ENCODE measurements at regions not wholly inside any gene's neighbourhood (a gene's known extent, or its start where the extent isn't known, plus 50 kb on each side); places are given as distances from the start of the nearest gene placed in this dataset.
A peak's percentile ranks its signal among the peaks of the same experiment; 100 is the strongest.

GRCh38 chr3:45332493-45332892, 55.9 kb upstream of the LARS2 start:
- DNase-seq (ENCODE audit: low read depth) (no peak), FAIRE-seq (no peak)
- no peaks in the 10 kb centered on the region for H3K36me3 ChIP-seq (ENCODE audit: control insufficient read depth, insufficient read depth, low read length)
- TF ChIP-seq, protein P1, sequence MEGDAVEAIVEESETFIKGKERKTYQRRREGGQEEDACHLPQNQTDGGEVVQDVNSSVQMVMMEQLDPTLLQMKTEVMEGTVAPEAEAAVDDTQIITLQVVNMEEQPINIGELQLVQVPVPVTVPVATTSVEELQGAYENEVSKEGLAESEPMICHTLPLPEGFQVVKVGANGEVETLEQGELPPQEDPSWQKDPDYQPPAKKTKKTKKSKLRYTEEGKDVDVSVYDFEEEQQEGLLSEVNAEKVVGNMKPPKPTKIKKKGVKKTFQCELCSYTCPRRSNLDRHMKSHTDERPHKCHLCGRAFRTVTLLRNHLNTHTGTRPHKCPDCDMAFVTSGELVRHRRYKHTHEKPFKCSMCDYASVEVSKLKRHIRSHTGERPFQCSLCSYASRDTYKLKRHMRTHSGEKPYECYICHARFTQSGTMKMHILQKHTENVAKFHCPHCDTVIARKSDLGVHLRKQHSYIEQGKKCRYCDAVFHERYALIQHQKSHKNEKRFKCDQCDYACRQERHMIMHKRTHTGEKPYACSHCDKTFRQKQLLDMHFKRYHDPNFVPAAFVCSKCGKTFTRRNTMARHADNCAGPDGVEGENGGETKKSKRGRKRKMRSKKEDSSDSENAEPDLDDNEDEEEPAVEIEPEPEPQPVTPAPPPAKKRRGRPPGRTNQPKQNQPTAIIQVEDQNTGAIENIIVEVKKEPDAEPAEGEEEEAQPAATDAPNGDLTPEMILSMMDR (IDR thresholded peaks at IDR 0.05; ENCODE audit: insufficient read depth, low read length, severe bottlenecking) = no peak
- peaks cover 7% of the 10 kb centered on the region for H3K27me3 ChIP-seq (ENCODE audit: control insufficient read depth, insufficient read depth, low read length)
- H3K4me3 ChIP-seq (ENCODE audit: low read depth, low read length) = no peak overlapping the region

DNA sequence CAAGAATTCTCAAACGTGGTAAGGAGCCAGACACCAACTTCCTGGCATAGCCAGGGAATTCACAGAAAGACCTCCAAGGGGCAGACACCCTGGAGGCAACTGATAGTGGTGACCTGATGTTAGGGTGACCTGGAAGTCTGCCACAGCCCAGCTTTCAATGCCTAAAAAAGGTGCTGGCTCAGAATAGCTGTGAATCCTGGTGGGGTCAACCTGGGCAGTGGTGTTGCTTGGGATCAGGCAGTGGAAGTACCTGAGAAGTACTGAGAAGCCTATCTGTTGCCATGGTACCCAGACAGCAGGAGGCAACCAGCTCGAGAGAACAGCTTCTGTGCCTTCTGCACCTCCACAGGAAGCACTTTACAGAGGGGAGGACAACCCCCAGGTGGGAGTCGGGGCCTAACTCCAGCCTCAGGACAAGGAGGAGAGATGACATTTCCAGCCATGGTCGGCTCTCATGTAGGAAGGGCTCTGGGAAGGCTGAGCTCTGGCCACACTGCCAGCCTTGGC, 55.4 kb upstream of the LARS2 start:
- Histone ChIP-seq H3K27me3 (ENCODE audit: control insufficient read depth, insufficient read depth, low read length) (peaks cover 7% of the 10 kb centered on the region), H3K36me3 (ENCODE audit: control insufficient read depth, insufficient read depth, low read length) (no peaks in the 10 kb centered on the region), H3K4me3 (ENCODE audit: low read depth, low read length) (no peak overlapping the region)
- TF ChIP-seq, protein P1 (IDR thresholded peaks at IDR 0.05; ENCODE audit: insufficient read depth, low read length, severe bottlenecking) = no peak
- DNase-seq (ENCODE audit: low read depth) = no peak
- FAIRE-seq = no peak

GRCh38 chr3:45333549-45333948, 54.8 kb upstream of the LARS2 start:
- peaks cover 7% of the 10 kb centered on the region for H3K27me3 ChIP-seq (ENCODE audit: control insufficient read depth, insufficient read depth, low read length)

GRCh38 chr3:45337839-45338470, 50.4 kb upstream of the LARS2 start:
- FAIRE-seq (no peak), DNase-seq (ENCODE audit: low read depth) (no peak)
- no peaks in the 10 kb centered on the region for H3K36me3 ChIP-seq (ENCODE audit: control insufficient read depth, insufficient read depth, low read length)

More at GRCh38 chr3:45333549-45333948, 54.8 kb upstream of the LARS2 start:
- no peak overlapping the region for H3K4me3 ChIP-seq (ENCODE audit: low read depth, low read length)
- TF ChIP-seq, protein P1 (IDR thresholded peaks at IDR 0.05; ENCODE audit: insufficient read depth, low read length, severe bottlenecking) = no peak
- FAIRE-seq (peak; percentile 96), DNase-seq (ENCODE audit: low read depth) (peak; percentile 9)
- H3K36me3 ChIP-seq (ENCODE audit: control insufficient read depth, insufficient read depth, low read length) = no peaks in the 10 kb centered on the region

More at GRCh38 chr3:45337839-45338470, 50.4 kb upstream of the LARS2 start:
- Histone ChIP-seq H3K4me3 (ENCODE audit: low read depth, low read length) (no peak overlapping the region), H3K27me3 (ENCODE audit: control insufficient read depth, insufficient read depth, low read length) (peaks cover 5% of the 10 kb centered on the region)
- TF ChIP-seq, protein P1 (IDR thresholded peaks at IDR 0.05; ENCODE audit: insufficient read depth, low read length, severe bottlenecking) = no peak
